DND-41 (cell line): ENCODE measurements at regions not wholly inside any gene's neighbourhood (a gene's known extent, or its start where the extent isn't known, plus 50 kb on each side); places are given as distances from the start of the nearest gene placed in this dataset.

Experiments used
- EZH2 ChIP-seq: IDR thresholded peaks from 3 replicates; pipeline ENCODE4 v1.6.1; 2012; ENCODE audit warnings: borderline replicate concordance, low read depth, mild to moderate bottlenecking, moderate library complexity, low read length, inconsistent platforms; ENCODE audit not compliant: severe bottlenecking
- TF ChIP-seq, protein P1 (sequence below): IDR thresholded peaks from 2 replicates; pipeline ENCODE4 v1.5.1; 2012; ENCODE audit warnings: borderline replicate concordance, low read length, moderate library complexity, mild to moderate bottlenecking; ENCODE audit not compliant: poor library complexity, severe bottlenecking; ENCODE audit errors: extremely low read depth

DNA sequence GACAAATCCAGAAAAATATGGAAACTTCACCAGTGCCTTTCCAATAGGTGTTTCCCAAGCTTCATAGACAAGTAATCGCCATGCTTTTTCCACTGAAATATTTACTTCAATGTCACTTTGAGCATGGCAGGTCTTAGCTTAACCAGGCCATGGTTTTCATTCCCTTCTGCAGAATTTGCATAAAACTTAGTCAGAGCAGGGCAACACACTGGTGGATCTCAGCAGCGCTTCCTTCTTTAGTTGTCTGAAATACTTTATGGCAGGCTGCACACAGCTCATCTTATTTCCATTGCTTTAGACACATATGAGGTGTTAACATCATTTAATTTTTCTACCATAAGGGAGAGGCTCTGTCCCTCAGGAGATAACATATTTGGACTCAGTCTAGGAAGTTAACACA is 102.9 kb upstream of the AHR start:
- no peak for TF ChIP-seq EZH2
- TF ChIP-seq, protein P1, sequence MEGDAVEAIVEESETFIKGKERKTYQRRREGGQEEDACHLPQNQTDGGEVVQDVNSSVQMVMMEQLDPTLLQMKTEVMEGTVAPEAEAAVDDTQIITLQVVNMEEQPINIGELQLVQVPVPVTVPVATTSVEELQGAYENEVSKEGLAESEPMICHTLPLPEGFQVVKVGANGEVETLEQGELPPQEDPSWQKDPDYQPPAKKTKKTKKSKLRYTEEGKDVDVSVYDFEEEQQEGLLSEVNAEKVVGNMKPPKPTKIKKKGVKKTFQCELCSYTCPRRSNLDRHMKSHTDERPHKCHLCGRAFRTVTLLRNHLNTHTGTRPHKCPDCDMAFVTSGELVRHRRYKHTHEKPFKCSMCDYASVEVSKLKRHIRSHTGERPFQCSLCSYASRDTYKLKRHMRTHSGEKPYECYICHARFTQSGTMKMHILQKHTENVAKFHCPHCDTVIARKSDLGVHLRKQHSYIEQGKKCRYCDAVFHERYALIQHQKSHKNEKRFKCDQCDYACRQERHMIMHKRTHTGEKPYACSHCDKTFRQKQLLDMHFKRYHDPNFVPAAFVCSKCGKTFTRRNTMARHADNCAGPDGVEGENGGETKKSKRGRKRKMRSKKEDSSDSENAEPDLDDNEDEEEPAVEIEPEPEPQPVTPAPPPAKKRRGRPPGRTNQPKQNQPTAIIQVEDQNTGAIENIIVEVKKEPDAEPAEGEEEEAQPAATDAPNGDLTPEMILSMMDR = no peak
